ENCODE measurements at regions not wholly inside any gene's neighbourhood (a gene's known extent, or its start where the extent isn't known, plus 50 kb on each side); places are given as distances from the start of the nearest gene placed in this dataset.
A peak's percentile ranks its signal among the peaks of the same experiment; 100 is the strongest.
"Not testable (repeated sequence)": the region's sequence is repeated elsewhere in the genome, so short reads cannot be mapped to it uniquely, and the experiment has no call there.

GRCh38 chr4:158313566-158313965, 103.3 kb downstream of the TMEM144 start:
- no peak for DNase-seq (ENCODE audit: low read depth)

GRCh38 chr4:158314756-158315487, 104.6 kb downstream of the TMEM144 start:
- peak; percentile 28 for DNase-seq (ENCODE audit: low read depth)

- no peak for DNase-seq (ENCODE audit: low read depth)
Observed at GRCh38 chr4:158315706-158316105, 105.4 kb downstream of the TMEM144 start.

- DNase-seq (ENCODE audit: low read depth) = no peak
Observed at GRCh38 chr4:158316264-158316663, 106.0 kb downstream of the TMEM144 start.

GRCh38 chr4:158319880-158320279, 109.6 kb downstream of the TMEM144 start:
- no peak for DNase-seq (ENCODE audit: low read depth)

- DNase-seq (ENCODE audit: low read depth) = no peak
Observed at GRCh38 chr4:158322109-158322508, 111.8 kb downstream of the TMEM144 start.

GRCh38 chr4:158327525-158327924, 117.2 kb downstream of the TMEM144 start:
- no peak for DNase-seq (ENCODE audit: low read depth)

GRCh38 chr4:158331863-158332262, 121.6 kb downstream of the TMEM144 start:
- no peak for DNase-seq (ENCODE audit: low read depth)

- DNase-seq (ENCODE audit: low read depth) = no peak
Observed at GRCh38 chr4:158333820-158334219, 123.5 kb downstream of the TMEM144 start.

- no peak for DNase-seq (ENCODE audit: low read depth)
Observed at GRCh38 chr4:158341896-158342295, 131.6 kb downstream of the TMEM144 start.

GRCh38 chr4:158346576-158346975, 136.3 kb downstream of the TMEM144 start:
- no peak for DNase-seq (ENCODE audit: low read depth)

- DNase-seq (ENCODE audit: low read depth) = no peak
Observed at GRCh38 chr4:158347556-158347955, 137.3 kb downstream of the TMEM144 start.

GRCh38 chr4:158350161-158350560, 139.9 kb downstream of the TMEM144 start:
- no peak for DNase-seq (ENCODE audit: low read depth)

- DNase-seq (ENCODE audit: low read depth) = no peak
Observed at GRCh38 chr4:158353541-158354304, 143.4 kb downstream of the TMEM144 start.

- DNase-seq (ENCODE audit: low read depth) = no peak
Observed at GRCh38 chr4:158356301-158356700, 146.0 kb downstream of the TMEM144 start.

GRCh38 chr4:158367932-158368441, 153.7 kb upstream of the RXFP1 start:
- not testable (repeated sequence) for DNase-seq (ENCODE audit: low read depth)

GRCh38 chr4:158371158-158371557, 150.5 kb upstream of the RXFP1 start:
- no peak for DNase-seq (ENCODE audit: low read depth)

- DNase-seq (ENCODE audit: low read depth) = no peak
Observed at GRCh38 chr4:158374318-158374717, 147.4 kb upstream of the RXFP1 start.

- DNase-seq (ENCODE audit: low read depth) = peak; percentile 41
Observed at GRCh38 chr4:158376106-158376840, 145.4 kb upstream of the RXFP1 start.

- no peak for DNase-seq (ENCODE audit: low read depth)
Observed at GRCh38 chr4:158384414-158384813, 137.3 kb upstream of the RXFP1 start.

GRCh38 chr4:158395343-158395742, 126.3 kb upstream of the RXFP1 start:
- no peak for DNase-seq (ENCODE audit: low read depth)

- peak; percentile 25 for DNase-seq (ENCODE audit: low read depth)
Observed at GRCh38 chr4:158395889-158396288, 125.8 kb upstream of the RXFP1 start.
